IPS DF 6.9 (cell line): ENCODE measurements at regions not wholly inside any gene's neighbourhood (a gene's known extent, or its start where the extent isn't known, plus 50 kb on each side); places are given as distances from the start of the nearest gene placed in this dataset.

ENCODE experiments used
- DNase-seq: peaks from one replicate; pipeline ENCODE4 v3.0.0-alpha.2; 2013; ENCODE audit warnings: low read depth, low spot score
- H3K27ac ChIP-seq: one replicate; pipeline ENCODE4 v1.5.1; 2013; ENCODE audit warnings: low read length, control low read depth
- H3K27me3 ChIP-seq: 2 replicates; pipeline ENCODE4 v1.6.1; 2013; ENCODE audit warnings: mild to moderate bottlenecking, low read length; ENCODE audit not compliant: control insufficient read depth, insufficient read depth
- H3K36me3 ChIP-seq: 2 replicates; pipeline ENCODE4 v1.6.1; 2013; ENCODE audit warnings: low read length; ENCODE audit not compliant: control insufficient read depth, insufficient read depth
- H3K4me1 ChIP-seq: 2 replicates; pipeline ENCODE4 v1.6.1; 2013; ENCODE audit warnings: low read length; ENCODE audit not compliant: control insufficient read depth, insufficient read depth
- H3K4me3 ChIP-seq: 2 replicates; pipeline ENCODE4 v1.5.1; 2013; ENCODE audit warnings: mild to moderate bottlenecking, low read length
- H3K9me3 ChIP-seq: 2 replicates; pipeline ENCODE4 v1.6.1; 2013; ENCODE audit warnings: low read length, inconsistent platforms; ENCODE audit not compliant: control insufficient read depth, insufficient read depth
- WGBS: extraction: QIAGEN DNeasy Blood & Tissue Kit; methylation state at CpG from one replicate; pipeline ENCODE4 v1.1.7; 2013; ENCODE audit warnings: mixed read lengths, missing lambda C conversion rate; ENCODE audit not compliant: insufficient read length, insufficient coverage; 5-methylcytosine and 5-hydroxymethylcytosine counted together

DNA sequence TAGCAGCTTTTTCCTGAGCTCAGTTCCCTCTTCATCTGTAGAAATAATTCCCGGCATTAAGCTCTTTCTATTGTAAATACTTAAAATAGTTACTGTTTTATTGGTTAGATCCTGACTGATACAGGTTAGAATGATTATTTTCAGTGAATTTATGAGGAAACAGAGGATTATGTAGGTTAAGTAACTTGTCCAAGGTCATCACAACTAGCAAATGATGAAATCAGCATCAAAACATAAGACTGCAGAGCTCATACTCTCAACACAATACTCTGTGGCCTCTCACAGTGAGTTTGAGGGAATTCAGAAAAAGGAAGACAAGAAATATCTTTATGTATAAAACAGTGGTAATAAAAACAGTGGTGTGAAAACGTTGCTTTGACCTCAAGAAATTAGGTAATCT is 113.2 kb upstream of the DLX2 start:
- WGBS: no CpG with 5 or more reads among the region's 2 CpGs
- Histone ChIP-seq H3K27ac (no peak overlapping the region), H3K9me3 (no peaks in the 10 kb centered on the region), H3K36me3 (no peaks in the 10 kb centered on the region), H3K27me3 (no peaks in the 10 kb centered on the region), H3K4me3 (no peak overlapping the region), H3K4me1 (no peaks in the 10 kb centered on the region; the same call in none of the 2 replicates)
- DNase-seq: no peak

DNA sequence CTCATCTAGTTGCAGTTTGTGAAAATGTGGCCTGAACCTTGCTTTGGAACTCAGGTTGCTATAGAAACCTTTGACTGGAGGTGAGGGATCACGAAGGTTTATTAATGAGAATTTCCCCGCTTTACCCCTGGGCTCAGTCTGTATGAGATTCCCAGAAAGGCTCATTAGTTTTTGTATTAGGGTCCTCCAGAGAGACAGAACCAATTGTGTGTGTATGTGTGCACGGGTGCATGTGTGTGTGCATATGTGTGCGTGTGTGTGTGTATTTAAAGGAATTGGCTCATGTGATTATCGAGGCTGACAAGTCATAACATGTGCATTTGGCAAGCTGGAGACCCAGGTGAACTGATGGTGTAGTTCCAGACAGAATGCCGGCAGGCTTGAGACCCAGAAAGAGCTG is 113.8 kb upstream of the DLX2 start:
- Histone ChIP-seq H3K4me3 (no peak overlapping the region), H3K27me3 (no peaks in the 10 kb centered on the region), H3K27ac (no peak overlapping the region), H3K9me3 (no peaks in the 10 kb centered on the region), H3K36me3 (no peaks in the 10 kb centered on the region), H3K4me1 (no peaks in the 10 kb centered on the region; the same call in none of the 2 replicates)
- DNase-seq: no peak
- no CpG with 5 or more reads among the region's 6 CpGs for WGBS

DNA sequence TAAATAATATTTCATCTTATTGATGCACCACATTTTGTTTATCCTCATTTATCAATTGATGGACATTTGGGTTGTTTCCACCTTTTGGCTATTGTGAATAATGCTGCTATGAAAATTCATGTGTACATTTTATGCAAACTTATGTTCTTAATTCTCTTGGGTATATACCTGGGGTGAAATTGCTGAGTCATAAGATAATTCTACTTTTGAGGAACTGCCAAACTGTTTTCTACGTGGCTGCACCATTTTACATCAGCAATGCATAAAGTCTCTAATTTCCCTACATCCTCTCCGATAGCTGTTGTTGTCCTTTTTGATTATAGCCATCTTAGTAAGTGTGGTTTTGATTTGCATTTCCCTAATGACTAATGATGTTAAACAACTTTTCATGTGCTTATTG is 116.5 kb upstream of the DLX2 start:
- no CpG with 5 or more reads among the region's 2 CpGs for WGBS
- Histone ChIP-seq H3K27me3 (no peaks in the 10 kb centered on the region), H3K27ac (no peak overlapping the region), H3K36me3 (no peaks in the 10 kb centered on the region), H3K4me1 (peaks cover 3% of the 10 kb centered on the region), H3K9me3 (no peaks in the 10 kb centered on the region), H3K4me3 (no peak overlapping the region)
- DNase-seq: no peak

DNA sequence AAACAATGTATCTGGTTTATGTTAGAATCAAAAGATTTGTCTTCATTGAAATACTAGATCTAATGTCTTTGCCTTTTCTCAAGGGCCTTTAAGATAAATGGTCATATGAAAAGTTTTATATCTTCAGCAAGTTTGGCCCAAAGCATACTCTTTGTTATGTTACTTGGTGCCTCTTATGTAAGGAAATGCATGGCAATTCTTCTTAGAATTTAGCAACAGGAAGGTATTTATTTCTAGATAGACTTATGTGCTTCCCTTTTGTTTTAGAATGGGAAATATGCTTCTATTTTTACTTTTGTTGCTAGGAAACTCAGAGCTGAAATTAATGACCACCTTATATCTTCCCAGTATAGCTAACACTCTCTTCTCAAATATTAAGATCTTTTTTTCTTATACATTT is 117.4 kb upstream of the DLX2 start:
- H3K27ac ChIP-seq: no peak overlapping the region
- H3K36me3 ChIP-seq: no peaks in the 10 kb centered on the region
- H3K27me3 ChIP-seq: no peaks in the 10 kb centered on the region
- no peak overlapping the region for H3K4me3 ChIP-seq
- peaks cover 3% of the 10 kb centered on the region for H3K4me1 ChIP-seq
- H3K9me3 ChIP-seq: no peaks in the 10 kb centered on the region
- DNase-seq: no peak

DNA sequence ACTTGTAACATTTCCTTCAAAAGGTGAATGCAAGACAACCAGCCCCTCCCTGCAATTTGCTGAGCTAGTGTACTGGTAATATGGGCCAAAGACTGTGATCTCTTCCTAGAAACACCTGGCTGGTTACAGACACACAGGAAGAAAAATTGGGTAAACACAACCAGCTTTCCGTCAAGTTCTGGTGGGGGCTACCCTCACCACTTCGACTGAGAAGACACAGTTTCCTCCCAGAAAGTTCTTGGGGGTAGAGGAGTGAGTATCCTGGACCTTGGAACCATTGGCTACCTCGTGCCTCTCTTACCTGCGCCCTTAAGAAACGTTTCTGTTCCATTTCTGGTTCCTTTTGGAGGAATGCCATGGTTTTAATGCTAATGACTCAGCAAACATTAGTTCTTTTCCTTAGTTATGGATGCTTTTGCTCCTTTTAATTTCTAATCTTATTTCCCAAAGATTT is 120.9 kb upstream of the DLX2 start:
- H3K4me3 ChIP-seq: no peak overlapping the region
- no CpG with 5 or more reads among the region's 5 CpGs for WGBS
- H3K4me1 ChIP-seq: peaks cover 3% of the 10 kb centered on the region; the same call in 1 of the 2 replicates
- H3K27me3 ChIP-seq: no peaks in the 10 kb centered on the region
- H3K9me3 ChIP-seq: no peaks in the 10 kb centered on the region
- no peak overlapping the region for H3K27ac ChIP-seq
- DNase-seq: no peak
- no peaks in the 10 kb centered on the region for H3K36me3 ChIP-seq

DNA sequence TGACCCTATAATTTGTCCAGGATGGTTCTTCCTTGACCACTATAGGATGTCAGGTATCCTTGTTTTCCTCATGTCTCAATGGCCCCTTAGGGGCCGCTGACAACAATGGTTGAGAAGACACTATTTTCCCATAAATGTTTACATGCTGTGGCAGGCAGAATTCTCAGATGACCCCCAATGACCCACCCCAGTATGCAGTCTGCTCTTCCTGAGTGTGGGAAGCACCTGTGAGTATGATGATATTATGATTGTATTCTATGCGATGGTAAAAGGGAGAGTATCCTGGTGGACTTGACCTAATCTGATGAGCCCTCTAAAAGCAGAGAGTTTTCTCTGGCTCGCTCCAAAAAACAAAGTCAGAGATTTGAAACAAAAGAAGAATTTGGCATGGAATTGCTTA is 123.1 kb upstream of the DLX2 start:
- no peak overlapping the region for H3K4me3 ChIP-seq
- no peaks in the 10 kb centered on the region for H3K9me3 ChIP-seq
- WGBS: no CpG with 5 or more reads among the region's 3 CpGs
- DNase-seq: no peak
- no peak overlapping the region for H3K27ac ChIP-seq
- H3K4me1 ChIP-seq: peaks cover 3% of the 10 kb centered on the region; the same call in 1 of the 2 replicates
- H3K27me3 ChIP-seq: no peaks in the 10 kb centered on the region
- H3K36me3 ChIP-seq: no peaks in the 10 kb centered on the region

DNA sequence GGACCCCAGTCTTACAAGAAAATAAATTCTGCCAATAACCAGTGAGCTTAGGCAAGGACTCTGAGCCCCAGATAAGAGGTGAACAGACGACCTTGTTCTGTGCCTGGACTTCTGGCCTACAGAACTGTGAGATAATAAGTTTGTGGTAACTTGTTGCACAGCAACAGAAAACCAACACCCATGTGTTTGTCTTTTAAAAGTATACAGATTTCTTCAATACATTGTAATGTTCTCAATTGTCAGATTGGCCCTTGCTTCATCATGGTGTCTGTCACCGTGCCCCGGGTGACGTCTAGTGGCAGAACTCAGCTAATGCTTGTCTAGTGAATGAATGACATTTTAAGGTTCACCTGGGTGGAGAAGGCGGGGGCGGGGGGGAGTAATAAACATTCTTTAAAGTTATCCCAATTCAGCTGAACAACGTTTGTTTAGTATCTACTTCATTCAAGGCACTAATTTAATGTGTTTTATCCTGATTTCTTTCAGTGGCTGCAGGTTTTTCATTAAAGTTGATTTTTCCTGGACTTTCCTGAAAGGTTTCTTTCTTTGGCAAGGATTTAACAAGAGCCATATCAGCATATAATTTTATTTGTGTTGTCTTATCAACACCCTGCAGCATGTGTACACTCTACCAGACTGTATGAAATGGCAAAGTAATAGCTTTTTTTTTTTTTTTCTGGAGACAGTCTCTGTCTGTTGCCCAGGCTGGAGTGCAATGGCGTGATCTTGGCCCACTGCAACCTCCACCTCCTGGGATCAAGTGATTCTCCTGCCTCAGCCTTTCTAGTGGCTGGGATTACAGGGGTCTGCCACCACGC is 123.8 kb upstream of the DLX2 start:
- no CpG with 5 or more reads among the region's 9 CpGs for WGBS

DNA sequence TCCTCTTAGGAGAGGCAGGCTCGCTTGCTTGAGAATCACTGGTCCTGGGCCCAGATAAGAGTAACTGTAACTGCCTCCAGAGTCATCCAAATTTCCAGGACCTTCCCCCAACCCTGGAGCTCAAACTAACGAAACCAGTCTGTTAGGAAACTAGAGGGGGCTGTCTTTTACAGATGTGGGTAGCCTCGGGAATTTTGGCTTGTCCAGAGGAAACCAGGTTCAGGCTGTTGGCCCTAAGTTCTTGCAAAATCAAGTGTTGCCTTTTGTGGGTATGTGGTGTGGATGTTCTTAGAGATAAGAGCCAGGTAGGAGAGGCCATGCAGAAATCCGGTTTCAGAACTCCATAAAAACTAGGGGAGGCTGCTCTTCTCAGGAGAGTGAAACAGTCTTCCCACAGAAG is 125.0 kb upstream of the DLX2 start:
- H3K36me3 ChIP-seq: no peaks in the 10 kb centered on the region
- peaks cover 5% of the 10 kb centered on the region; the same call in 1 of the 2 replicates for H3K4me1 ChIP-seq
- no peak overlapping the region for H3K27ac ChIP-seq
- H3K27me3 ChIP-seq: no peaks in the 10 kb centered on the region
- H3K4me3 ChIP-seq: no peak overlapping the region
- DNase-seq: no peak
- no peaks in the 10 kb centered on the region for H3K9me3 ChIP-seq
- no CpG with 5 or more reads among the region's 4 CpGs for WGBS

More for the DNA sequence above, 123.8 kb upstream of the DLX2 start:
- Histone ChIP-seq H3K4me1 (peaks cover 4% of the 10 kb centered on the region; the same call in 1 of the 2 replicates), H3K36me3 (no peaks in the 10 kb centered on the region), H3K27me3 (no peaks in the 10 kb centered on the region), H3K9me3 (no peaks in the 10 kb centered on the region), H3K4me3 (no peak overlapping the region), H3K27ac (no peak overlapping the region)
- no peak for DNase-seq

DNA sequence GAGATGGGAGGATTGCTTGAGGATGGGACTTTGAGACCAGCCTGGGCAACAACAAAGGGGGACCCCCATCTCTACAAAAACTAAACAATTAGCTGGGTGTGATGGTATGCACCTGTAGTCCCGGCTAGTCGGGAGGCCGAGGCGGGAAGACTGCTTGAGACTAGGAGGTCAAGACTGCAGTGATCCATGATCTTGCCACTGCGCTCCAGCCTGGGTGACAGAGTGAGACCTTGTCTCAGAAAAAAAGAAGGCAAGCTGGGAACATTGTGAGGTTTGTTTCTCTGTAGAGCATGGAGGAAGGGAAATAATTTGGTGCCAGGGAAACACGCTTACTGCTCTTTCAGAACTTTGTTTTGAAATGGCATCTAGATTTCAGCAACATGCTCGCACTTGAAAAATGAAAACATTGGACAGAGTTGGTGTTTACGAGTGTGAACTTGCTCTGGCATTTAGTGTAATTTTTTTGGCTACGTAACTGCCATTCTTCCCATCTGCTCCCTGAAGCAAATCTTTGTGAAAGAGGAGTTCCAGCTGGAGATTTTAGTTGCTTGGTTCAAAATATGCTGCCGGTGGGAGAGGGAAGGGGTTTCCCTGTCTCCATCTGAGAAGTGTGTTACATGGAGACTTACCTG is 125.6 kb upstream of the DLX2 start:
- no peak for DNase-seq
- Histone ChIP-seq H3K4me3 (no peak overlapping the region), H3K27me3 (no peaks in the 10 kb centered on the region), H3K36me3 (no peaks in the 10 kb centered on the region), H3K9me3 (no peaks in the 10 kb centered on the region), H3K4me1 (peaks cover 5% of the 10 kb centered on the region; the same call in 1 of the 2 replicates), H3K27ac (no peak overlapping the region)
- WGBS: no CpG with 5 or more reads among the region's 10 CpGs

DNA sequence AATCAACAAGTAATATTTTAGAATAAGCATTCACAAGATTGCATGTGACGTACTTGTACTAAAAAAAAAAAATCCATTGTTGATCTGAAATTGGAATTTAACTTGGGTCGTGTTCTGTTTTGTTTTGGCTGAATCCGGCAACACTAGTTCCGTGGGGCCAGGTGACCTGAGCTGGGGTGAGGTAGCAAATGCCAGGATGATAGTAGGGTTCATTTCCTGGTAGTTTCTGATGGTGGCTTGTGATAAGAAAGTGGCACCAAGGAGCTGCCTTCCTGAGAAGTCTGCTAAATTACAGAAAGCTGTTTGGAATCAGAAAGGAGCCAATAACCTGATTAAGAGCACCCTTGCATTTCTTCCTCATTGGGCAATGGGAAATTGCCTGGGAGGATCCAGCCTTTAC is 126.4 kb upstream of the DLX2 start:
- Histone ChIP-seq H3K4me3 (no peak overlapping the region), H3K36me3 (no peaks in the 10 kb centered on the region), H3K4me1 (0 out of 2 replicates have a peak, but pooled peaks cover 2% of the 10 kb centered on the region), H3K27me3 (no peaks in the 10 kb centered on the region; the same call in 1 of the 2 replicates), H3K27ac (no peak overlapping the region), H3K9me3 (no peaks in the 10 kb centered on the region)
- WGBS: no CpG with 5 or more reads among the region's 4 CpGs
- DNase-seq: no peak
